Parathyroid adenoma (tissue), 2 donors: ENCODE measurements at regions not wholly inside any gene's neighbourhood (a gene's known extent, or its start where the extent isn't known, plus 50 kb on each side); places are given as distances from the start of the nearest gene placed in this dataset.

Experiments
- H2AFZ ChIP-seq: fragments of 300-600 bp; sonication (generic); one replicate; pipeline ENCODE4 v1.7.0; 2017; ENCODE audit warnings: antibody characterized with exemption, mild to moderate bottlenecking
- H3K27ac ChIP-seq: fragments of 300-600 bp; sonication (generic); one replicate; pipeline ENCODE4 v1.7.0; 2017
- H3K27me3 ChIP-seq: fragments of 300-600 bp; sonication (generic); one replicate; pipeline ENCODE4 v1.7.0; 2017; ENCODE audit warnings: low read length; ENCODE audit not compliant: control insufficient read depth, insufficient read depth
- H3K36me3 ChIP-seq: fragments of 300-600 bp; sonication (generic); one replicate; pipeline ENCODE4 v1.7.0; 2017; ENCODE audit warnings: low read length; ENCODE audit not compliant: control insufficient read depth, insufficient read depth
- H3K4me1 ChIP-seq: fragments of 300-600 bp; sonication (generic); one replicate; pipeline ENCODE4 v1.7.0; 2017; ENCODE audit warnings: control low read depth
- H3K4me2 ChIP-seq: fragments of 300-600 bp; sonication (generic); one replicate; pipeline ENCODE4 v1.7.0; 2017; ENCODE audit warnings: low read length
- H3K4me3 ChIP-seq: fragments of 300-600 bp; sonication (generic); one replicate; pipeline ENCODE4 v1.7.0; 2017; ENCODE audit warnings: low read depth, low read length
- H3K79me2 ChIP-seq: fragments of 300-600 bp; sonication (generic); one replicate; pipeline ENCODE4 v1.7.0; 2017; ENCODE audit warnings: control low read depth
- H3K9ac ChIP-seq: fragments of 300-600 bp; sonication (generic); one replicate; pipeline ENCODE4 v1.7.0; 2017; ENCODE audit warnings: mild to moderate bottlenecking
- H3K9me3 ChIP-seq: fragments of 300-600 bp; sonication (generic); one replicate; pipeline ENCODE4 v1.7.0; 2017; ENCODE audit warnings: low read length; ENCODE audit not compliant: control insufficient read depth
- CTCF ChIP-seq: fragments of 300-600 bp; sonication (generic); IDR thresholded peaks from one replicate; pipeline ENCODE4 v1.7.0; 2017; ENCODE audit warnings: antibody characterized with exemption, mild to moderate bottlenecking
- donor health status: primary hyperparathyroidism.

GRCh38 chr2:45115181-45115580 lies 105.9 kb upstream of the SIX2 start:
- H3K36me3 ChIP-seq = no peaks in the 10 kb centered on the region
- no peak for TF ChIP-seq CTCF
- H3K9me3 ChIP-seq = no peaks in the 10 kb centered on the region
- no peak overlapping the region for H2AFZ ChIP-seq
- no peaks in the 10 kb centered on the region for H3K4me1 ChIP-seq
- no peak overlapping the region for H3K4me2 ChIP-seq
- H3K27ac ChIP-seq = no peak overlapping the region
- H3K4me3 ChIP-seq = no peak overlapping the region
- H3K27me3 ChIP-seq = no peaks in the 10 kb centered on the region
- H3K9ac ChIP-seq = no peak overlapping the region
- H3K79me2 ChIP-seq = no peaks in the 10 kb centered on the region

DNA sequence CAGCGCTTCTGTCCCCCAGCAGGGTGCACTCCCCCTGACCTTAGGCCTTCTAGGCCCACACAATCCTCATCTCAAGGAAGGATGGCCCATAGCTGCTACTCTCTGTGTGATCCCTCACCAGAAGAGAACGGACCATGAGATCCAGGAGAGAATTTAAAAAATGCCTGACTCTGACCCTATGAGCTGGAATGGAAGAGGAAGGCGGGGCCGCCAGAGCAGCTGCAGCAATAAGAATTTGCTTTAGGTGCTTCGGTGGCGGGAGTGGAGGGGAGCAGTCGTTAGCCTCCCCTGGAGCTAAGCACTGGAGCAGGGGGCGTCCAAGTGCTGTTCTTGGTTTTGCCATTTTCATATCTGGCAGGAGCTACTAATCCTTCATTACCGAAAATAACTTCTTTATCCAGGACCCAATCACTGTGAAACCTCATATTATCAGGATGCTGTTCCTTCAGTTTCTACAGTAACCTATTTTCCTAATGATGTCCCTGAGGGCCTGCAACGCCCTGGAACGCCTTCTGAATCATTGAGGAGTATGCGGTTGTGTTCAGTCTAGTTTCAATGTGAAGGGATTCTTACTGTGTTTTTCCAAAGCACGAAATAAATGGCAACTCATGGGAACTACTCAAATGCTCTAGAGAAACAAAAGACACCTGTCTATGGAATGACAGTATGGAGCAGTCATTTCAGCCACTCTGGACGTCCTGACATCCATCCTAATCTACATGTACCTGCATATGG lies 105.1 kb upstream of the SIX2 start:
- H3K27me3 ChIP-seq = no peaks in the 10 kb centered on the region
- H3K9me3 ChIP-seq = no peaks in the 10 kb centered on the region
- no peak for TF ChIP-seq CTCF
- H3K4me2 ChIP-seq = no peak overlapping the region
- no peaks in the 10 kb centered on the region for H3K36me3 ChIP-seq
- H3K27ac ChIP-seq = no peak overlapping the region
- no peak overlapping the region for H3K4me3 ChIP-seq
- no peak overlapping the region for H2AFZ ChIP-seq
- H3K79me2 ChIP-seq = no peaks in the 10 kb centered on the region
- H3K4me1 ChIP-seq = no peaks in the 10 kb centered on the region
- no peak overlapping the region for H3K9ac ChIP-seq

DNA sequence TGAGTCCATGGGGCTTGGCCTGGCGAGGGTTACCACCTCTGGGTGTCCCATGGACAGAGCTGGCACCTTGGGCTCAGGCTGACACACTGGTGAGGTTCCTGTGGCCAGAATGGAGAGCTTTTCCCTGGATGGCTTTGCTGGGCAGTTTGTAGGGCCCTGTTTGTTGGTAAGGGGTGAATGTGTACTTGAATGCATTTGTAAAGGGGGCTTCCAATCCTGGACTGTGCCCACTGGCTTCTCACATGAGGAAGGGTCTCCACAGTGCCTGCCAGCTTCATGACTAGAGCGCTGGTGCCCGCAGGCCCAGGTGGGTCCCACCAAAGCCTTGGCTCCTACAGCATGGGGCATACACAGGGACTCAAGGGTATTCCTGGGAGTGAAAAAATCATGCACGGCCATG lies 103.5 kb upstream of the SIX2 start:
- Histone ChIP-seq H3K27ac (no peak overlapping the region), H3K9ac (no peak overlapping the region), H3K9me3 (no peaks in the 10 kb centered on the region), H3K4me1 (no peaks in the 10 kb centered on the region), H3K4me2 (no peak overlapping the region), H3K79me2 (no peaks in the 10 kb centered on the region), H3K36me3 (no peaks in the 10 kb centered on the region), H2AFZ (no peak overlapping the region), H3K4me3 (no peak overlapping the region), H3K27me3 (no peaks in the 10 kb centered on the region)
- no peak for TF ChIP-seq CTCF

DNA sequence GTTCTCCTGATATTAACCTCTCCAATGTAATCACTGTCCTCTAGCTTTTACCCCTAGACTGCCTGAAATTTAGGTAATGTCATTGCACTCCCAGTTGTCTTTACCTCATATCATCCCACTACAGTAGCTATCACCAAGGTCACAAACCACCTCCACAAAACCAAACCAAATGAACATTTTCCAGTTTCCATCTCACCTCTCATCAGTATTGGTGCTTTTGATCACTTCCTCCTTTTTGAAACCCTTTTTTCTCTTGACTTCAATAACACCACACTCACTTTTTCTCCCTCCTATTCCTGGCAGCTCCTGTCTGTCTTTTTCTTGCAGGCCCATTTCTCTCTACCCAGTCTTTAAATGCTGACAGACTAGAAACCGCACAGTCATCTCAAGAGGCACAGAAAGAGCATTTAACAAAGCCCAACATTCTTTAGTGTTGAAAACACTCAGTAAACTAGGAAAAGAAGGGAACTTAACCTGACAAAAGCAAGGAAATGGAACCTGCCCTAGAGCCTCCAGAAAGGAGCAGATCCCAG lies 95.9 kb upstream of the SIX2 start:
- Histone ChIP-seq H3K4me3 (no peak overlapping the region), H3K9me3 (no peaks in the 10 kb centered on the region), H3K9ac (no peak overlapping the region), H3K4me1 (no peaks in the 10 kb centered on the region), H3K27me3 (no peaks in the 10 kb centered on the region), H2AFZ (no peak overlapping the region), H3K27ac (no peak overlapping the region), H3K36me3 (no peaks in the 10 kb centered on the region), H3K4me2 (no peak overlapping the region), H3K79me2 (no peaks in the 10 kb centered on the region)
- TF ChIP-seq CTCF = no peak

- Histone ChIP-seq H3K9me3 (no peaks in the 10 kb centered on the region), H3K36me3 (no peaks in the 10 kb centered on the region), H3K27me3 (no peaks in the 10 kb centered on the region), H3K79me2 (no peaks in the 10 kb centered on the region), H3K9ac (no peak overlapping the region), H3K4me1 (no peaks in the 10 kb centered on the region), H2AFZ (no peak overlapping the region), H3K4me2 (no peak overlapping the region), H3K4me3 (no peak overlapping the region), H3K27ac (no peak overlapping the region)
- no peak for TF ChIP-seq CTCF
Measured at GRCh38 chr2:45104429-45104828, 95.2 kb upstream of the SIX2 start.
